ENCODE measurements at regions not wholly inside any gene's neighbourhood (a gene's known extent, or its start where the extent isn't known, plus 50 kb on each side); places are given as distances from the start of the nearest gene placed in this dataset.

GRCh38 chr4:156593464-156593863, 378.1 kb downstream of the PDGFC start:
- H3K4me2 ChIP-seq (replicated peaks; ENCODE audit: low read depth, low read length, poor library complexity, severe bottlenecking) = no peak overlapping the region
- Mint-ChIP-seq H3K4me1 (no peaks in the 10 kb centered on the region), H3K4me3 (no peak overlapping the region), H3K27ac (no peak overlapping the region), H3K9me3 (ENCODE audit: insufficient read depth) (no peaks in the 10 kb centered on the region), H3K27me3 (no peaks in the 10 kb centered on the region)
- DNase-seq (no peak), ATAC-seq (ENCODE audit: low read depth) (no peak)
- no peaks in the 10 kb centered on the region for H4K20me1 ChIP-seq (ENCODE audit: control insufficient read depth, insufficient read depth, low read length, poor library complexity, severe bottlenecking)
- CTCF ChIA-PET = no interaction called here
- intact Hi-C loops (cut with micrococcal nuclease) = no loop called here
- no peaks in the 10 kb centered on the region for H3K36me3 ChIP-seq (replicated peaks in 1 of 2; ENCODE audit: control extremely low read depth in 1 of 2, control insufficient read depth in 1 of 2, extremely low read depth in 1 of 2, insufficient read depth in 2 of 2, low read length in 1 of 2)
- POLR2A ChIA-PET = no interaction called here
- H3K79me2 ChIP-seq (ENCODE audit: control insufficient read depth, insufficient read depth, low read length) = no peaks in the 10 kb centered on the region
- H3K9ac ChIP-seq (ENCODE audit: low read length) = no peak overlapping the region
- no peaks in the 10 kb centered on the region for H3K9me3 ChIP-seq (ENCODE audit: control extremely low read depth in 1 of 3, control insufficient read depth in 2 of 3, insufficient read depth in 1 of 3, low read length in 2 of 3)
- H2AFZ ChIP-seq (ENCODE audit: insufficient read depth, low read depth, low read length, poor library complexity, severe bottlenecking) = no peak overlapping the region
- TF ChIP-seq EZH2 (IDR thresholded peaks at IDR 0.05; ENCODE audit: borderline replicate concordance, insufficient read depth, low read depth, low read length, poor library complexity, severe bottlenecking) (no peak), CTCF (IDR thresholded peaks at IDR 0.05) (no peak)
- H3K27me3 ChIP-seq (replicated peaks in 1 of 4; ENCODE audit: control extremely low read depth in 1 of 4, control insufficient read depth in 3 of 4, insufficient read depth in 4 of 4, low read length in 3 of 4) = no peaks in the 10 kb centered on the region
- H3K27ac ChIP-seq (ENCODE audit: low read length in 2 of 2) = no peak overlapping the region
- no peaks in the 10 kb centered on the region for H3K4me1 ChIP-seq (ENCODE audit: control insufficient read depth in 2 of 2, insufficient read depth in 2 of 2, low read length in 2 of 2)
- H3K4me3 ChIP-seq (ENCODE audit: control extremely low read depth in 1 of 5, extremely low read depth in 1 of 5, insufficient read depth in 1 of 5, low read depth in 2 of 5, low read length in 4 of 5) = no peak overlapping the region

- H2AFZ ChIP-seq (ENCODE audit: insufficient read depth, low read depth, low read length, poor library complexity, severe bottlenecking) = no peak overlapping the region
- POLR2A ChIA-PET = no interaction called here
- DNase-seq (no peak), ATAC-seq (ENCODE audit: low read depth) (no peak)
- no peak overlapping the region for H3K4me3 ChIP-seq (ENCODE audit: control extremely low read depth in 1 of 5, extremely low read depth in 1 of 5, insufficient read depth in 1 of 5, low read depth in 2 of 5, low read length in 4 of 5)
- no peaks in the 10 kb centered on the region for H3K4me1 Mint-ChIP-seq
- intact Hi-C loops (cut with micrococcal nuclease) = no loop called here
- no peaks in the 10 kb centered on the region for H3K36me3 ChIP-seq (replicated peaks in 1 of 2; ENCODE audit: control extremely low read depth in 1 of 2, control insufficient read depth in 1 of 2, extremely low read depth in 1 of 2, insufficient read depth in 2 of 2, low read length in 1 of 2)
- H3K27ac Mint-ChIP-seq = no peak overlapping the region
- no peak overlapping the region for H3K4me2 ChIP-seq (replicated peaks; ENCODE audit: low read depth, low read length, poor library complexity, severe bottlenecking)
- no peak for TF ChIP-seq CTCF (IDR thresholded peaks at IDR 0.05)
- TF ChIP-seq EZH2 (IDR thresholded peaks at IDR 0.05; ENCODE audit: borderline replicate concordance, insufficient read depth, low read depth, low read length, poor library complexity, severe bottlenecking) = no peak
- no CpG with 5 or more reads among the region's 3 CpGs for WGBS (ENCODE audit: insufficient coverage)
- no peaks in the 10 kb centered on the region for H3K4me1 ChIP-seq (ENCODE audit: control insufficient read depth in 2 of 2, insufficient read depth in 2 of 2, low read length in 2 of 2)
- no peaks in the 10 kb centered on the region for H3K27me3 Mint-ChIP-seq
- no peaks in the 10 kb centered on the region for H3K9me3 Mint-ChIP-seq (ENCODE audit: insufficient read depth)
- no peak overlapping the region for H3K4me3 Mint-ChIP-seq
- H3K79me2 ChIP-seq (ENCODE audit: control insufficient read depth, insufficient read depth, low read length) = no peaks in the 10 kb centered on the region
- no peak overlapping the region for H3K27ac ChIP-seq (ENCODE audit: low read length in 2 of 2)
- H3K9me3 ChIP-seq (ENCODE audit: control extremely low read depth in 1 of 3, control insufficient read depth in 2 of 3, insufficient read depth in 1 of 3, low read length in 2 of 3) = no peaks in the 10 kb centered on the region
- H3K27me3 ChIP-seq (replicated peaks in 1 of 4; ENCODE audit: control extremely low read depth in 1 of 4, control insufficient read depth in 3 of 4, insufficient read depth in 4 of 4, low read length in 3 of 4) = no peaks in the 10 kb centered on the region
- no peaks in the 10 kb centered on the region for H4K20me1 ChIP-seq (ENCODE audit: control insufficient read depth, insufficient read depth, low read length, poor library complexity, severe bottlenecking)
- no peak overlapping the region for H3K9ac ChIP-seq (ENCODE audit: low read length)
- CTCF ChIA-PET = no interaction called here
Observed at GRCh38 chr4:156591679-156592078, 379.9 kb downstream of the PDGFC start.

Data from B cell (primary cell).